ENCODE measurements at regions not wholly inside any gene's neighbourhood (a gene's known extent, or its start where the extent isn't known, plus 50 kb on each side); places are given as distances from the start of the nearest gene placed in this dataset.

DNA sequence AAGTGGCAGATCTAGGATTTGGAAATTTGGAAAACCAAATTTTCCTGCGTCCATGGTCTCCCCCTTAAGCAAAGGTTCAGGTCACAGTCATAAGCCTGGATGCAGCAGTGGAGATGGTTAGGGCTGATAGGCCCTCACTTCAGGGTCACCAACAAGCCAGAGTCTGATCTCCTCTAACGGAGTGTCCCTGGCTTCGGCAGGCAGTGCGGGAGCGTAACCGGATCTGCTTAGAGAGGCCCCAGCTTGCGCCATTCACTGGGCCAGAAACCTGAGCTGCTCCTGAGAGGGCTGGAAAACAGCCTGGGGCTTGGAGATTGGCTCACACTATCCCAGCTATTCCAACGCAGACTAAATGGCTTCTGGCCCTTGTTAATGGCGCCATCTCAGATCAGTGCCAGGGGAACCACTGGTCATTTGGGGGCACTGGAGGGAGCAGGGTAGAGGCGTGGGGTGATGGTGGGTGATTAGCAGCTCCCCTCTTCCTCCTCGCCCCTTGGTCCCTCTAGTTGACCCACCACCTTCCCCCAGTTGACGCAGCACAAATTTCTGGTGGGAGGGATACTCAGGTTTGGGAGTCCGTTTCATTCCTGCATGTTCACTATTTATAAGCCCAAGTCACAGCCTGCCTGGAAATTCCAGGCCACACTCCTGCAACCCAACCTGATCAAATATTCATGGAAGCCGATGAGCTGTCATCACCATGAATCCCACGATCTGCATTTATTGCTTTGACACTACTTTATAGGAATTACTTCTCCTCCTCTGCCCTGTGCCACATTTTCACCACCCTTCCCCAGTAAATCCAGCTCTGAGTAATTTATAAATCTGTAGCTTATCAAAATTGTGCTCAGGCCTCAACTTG lies 134.6 kb upstream of the CPEB4 start:
- CTCF ChIA-PET: interaction anchor here (0.6 kb wide), 1 partner anchor 109 kb away, joined by 3 read pairs; no protein-coding TSS in a partner anchor
- DNase-seq (ENCODE audit: low spot score): no peak
- H3K27ac ChIP-seq: no peak overlapping the region
- TF ChIP-seq, protein P1, sequence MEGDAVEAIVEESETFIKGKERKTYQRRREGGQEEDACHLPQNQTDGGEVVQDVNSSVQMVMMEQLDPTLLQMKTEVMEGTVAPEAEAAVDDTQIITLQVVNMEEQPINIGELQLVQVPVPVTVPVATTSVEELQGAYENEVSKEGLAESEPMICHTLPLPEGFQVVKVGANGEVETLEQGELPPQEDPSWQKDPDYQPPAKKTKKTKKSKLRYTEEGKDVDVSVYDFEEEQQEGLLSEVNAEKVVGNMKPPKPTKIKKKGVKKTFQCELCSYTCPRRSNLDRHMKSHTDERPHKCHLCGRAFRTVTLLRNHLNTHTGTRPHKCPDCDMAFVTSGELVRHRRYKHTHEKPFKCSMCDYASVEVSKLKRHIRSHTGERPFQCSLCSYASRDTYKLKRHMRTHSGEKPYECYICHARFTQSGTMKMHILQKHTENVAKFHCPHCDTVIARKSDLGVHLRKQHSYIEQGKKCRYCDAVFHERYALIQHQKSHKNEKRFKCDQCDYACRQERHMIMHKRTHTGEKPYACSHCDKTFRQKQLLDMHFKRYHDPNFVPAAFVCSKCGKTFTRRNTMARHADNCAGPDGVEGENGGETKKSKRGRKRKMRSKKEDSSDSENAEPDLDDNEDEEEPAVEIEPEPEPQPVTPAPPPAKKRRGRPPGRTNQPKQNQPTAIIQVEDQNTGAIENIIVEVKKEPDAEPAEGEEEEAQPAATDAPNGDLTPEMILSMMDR (conservative IDR thresholded peaks at IDR 0.05; ENCODE audit: low read depth): no peak
- POLR2A ChIA-PET (ENCODE audit: low non-redundant PET): interaction anchor here (0.5 kb wide), 1 partner anchor 9 kb away, joined by 3 read pairs; no protein-coding TSS in a partner anchor

DNA sequence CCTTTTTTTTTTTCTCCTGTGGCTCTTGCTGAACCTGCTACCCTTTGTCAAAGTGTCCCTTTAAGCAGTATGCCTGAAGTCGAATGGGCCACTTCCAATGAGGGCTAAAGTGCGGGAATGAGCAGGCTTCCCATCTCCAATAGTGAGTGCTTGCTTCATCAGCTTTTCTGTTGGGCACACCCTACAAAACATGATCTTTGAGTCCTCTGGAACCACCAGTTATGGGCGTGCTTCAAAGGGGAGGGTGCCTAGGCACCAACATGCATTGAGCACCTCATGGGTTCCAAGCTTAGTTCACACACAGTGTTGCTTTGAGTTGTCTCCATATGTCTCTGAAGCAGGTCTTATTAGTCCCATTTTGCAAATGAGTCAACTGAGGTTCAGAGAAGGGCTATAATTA lies 132.8 kb upstream of the CPEB4 start:
- TF ChIP-seq, protein P1 (conservative IDR thresholded peaks at IDR 0.05; ENCODE audit: low read depth): no peak
- no peak overlapping the region for H3K27ac ChIP-seq
- no peak for DNase-seq (ENCODE audit: low spot score)
- ChIA-PET CTCF (no interaction called here), POLR2A (ENCODE audit: low non-redundant PET) (no interaction called here)

DNA sequence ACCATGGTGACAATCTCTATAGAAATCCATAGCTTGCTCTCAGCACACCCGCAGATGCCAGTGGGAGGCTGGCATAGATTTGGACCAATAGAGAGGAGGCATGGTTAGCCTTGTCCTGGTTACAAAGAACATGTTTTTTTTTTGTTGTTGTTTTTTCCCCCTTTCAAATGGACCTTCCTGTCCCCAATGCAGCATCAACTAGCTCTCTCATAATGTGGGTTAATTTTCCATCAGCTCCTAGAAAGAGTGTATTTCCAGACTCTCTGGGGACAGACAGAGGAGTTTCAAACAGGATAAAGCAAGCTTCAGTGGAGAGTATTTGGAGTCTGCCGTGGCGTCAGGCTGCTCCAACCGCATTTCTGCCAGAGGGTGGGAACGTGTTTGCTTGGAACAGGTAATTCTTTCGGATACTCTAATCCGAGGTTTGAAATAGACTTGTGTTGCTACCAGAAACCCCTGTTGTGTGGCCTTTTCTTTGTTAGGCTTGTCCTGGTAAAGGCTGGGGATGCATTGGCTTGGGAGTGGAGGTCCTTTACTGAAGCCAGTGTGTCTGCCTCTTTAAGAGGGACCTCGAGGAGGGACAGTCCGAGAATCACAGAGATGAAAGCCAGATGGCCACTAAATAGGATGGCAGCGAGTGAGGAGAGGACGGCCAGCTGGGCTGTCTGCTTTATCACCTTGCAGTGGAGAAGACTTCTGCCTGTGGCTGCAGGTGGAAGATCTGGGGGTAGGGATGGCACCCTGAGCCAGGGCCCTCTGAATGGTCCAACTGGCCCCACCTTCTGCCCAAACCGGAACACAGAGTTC lies 130.5 kb upstream of the CPEB4 start:
- TF ChIP-seq, protein P1 (conservative IDR thresholded peaks at IDR 0.05; ENCODE audit: low read depth): no peak

DNA sequence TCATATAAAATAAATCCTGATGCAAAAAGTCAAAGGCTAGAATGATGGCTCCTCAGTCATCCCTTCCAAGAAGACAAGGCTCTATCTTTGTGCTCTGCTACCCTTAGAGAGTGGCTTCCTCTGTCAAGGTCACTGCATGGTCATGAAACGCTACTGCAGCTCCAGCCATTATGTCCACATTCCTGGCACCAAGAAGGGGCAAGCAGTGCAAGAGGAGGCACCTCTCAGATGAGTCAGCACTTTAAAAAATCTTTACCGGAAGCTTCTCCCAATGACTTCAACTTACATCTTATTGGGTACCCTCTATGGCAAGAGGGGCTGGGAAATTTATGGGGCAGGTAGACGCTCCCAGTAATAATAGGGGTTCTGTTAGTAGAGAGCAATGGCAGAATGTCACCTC lies 129.5 kb upstream of the CPEB4 start:
- POLR2A ChIA-PET (ENCODE audit: low non-redundant PET): no interaction called here
- TF ChIP-seq, protein P1 (conservative IDR thresholded peaks at IDR 0.05; ENCODE audit: low read depth): no peak
- no peak for DNase-seq (ENCODE audit: low spot score)
- CTCF ChIA-PET: interaction anchor here (0.6 kb wide), 1 partner anchor 166 kb away, joined by 3 read pairs; no protein-coding TSS in a partner anchor
- no peak overlapping the region for H3K27ac ChIP-seq

More for the DNA sequence above, 130.5 kb upstream of the CPEB4 start:
- no peak for DNase-seq (ENCODE audit: low spot score)
- ChIA-PET CTCF (no interaction called here), POLR2A (ENCODE audit: low non-redundant PET) (no interaction called here)
- no peak overlapping the region for H3K27ac ChIP-seq

DNA sequence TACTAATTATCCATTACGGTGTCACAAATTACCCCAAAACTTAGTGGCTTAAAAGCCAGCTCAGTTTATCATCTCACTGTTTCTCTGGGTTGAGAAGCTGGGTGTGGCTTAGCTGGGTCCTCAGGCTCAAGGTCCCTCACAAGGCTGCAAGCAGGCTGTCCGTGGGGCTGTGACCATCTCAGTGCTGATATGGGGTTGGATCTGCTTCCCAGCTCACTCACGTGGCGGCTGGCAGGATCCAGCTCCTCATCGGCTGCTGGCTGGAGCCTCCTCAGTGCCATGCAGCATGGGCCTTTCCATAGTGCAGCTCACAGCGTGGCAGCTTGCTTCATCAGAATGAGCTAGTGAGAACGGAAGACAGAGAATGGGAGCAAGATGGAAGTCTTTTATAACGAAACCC lies 128.5 kb upstream of the CPEB4 start:
- H3K27ac ChIP-seq: no peak overlapping the region
- TF ChIP-seq, protein P1 (conservative IDR thresholded peaks at IDR 0.05; ENCODE audit: low read depth): no peak
- CTCF ChIA-PET: interaction anchor here (0.5 kb wide), 1 partner anchor 123 kb away, joined by 3 read pairs; no protein-coding TSS in a partner anchor

DNA sequence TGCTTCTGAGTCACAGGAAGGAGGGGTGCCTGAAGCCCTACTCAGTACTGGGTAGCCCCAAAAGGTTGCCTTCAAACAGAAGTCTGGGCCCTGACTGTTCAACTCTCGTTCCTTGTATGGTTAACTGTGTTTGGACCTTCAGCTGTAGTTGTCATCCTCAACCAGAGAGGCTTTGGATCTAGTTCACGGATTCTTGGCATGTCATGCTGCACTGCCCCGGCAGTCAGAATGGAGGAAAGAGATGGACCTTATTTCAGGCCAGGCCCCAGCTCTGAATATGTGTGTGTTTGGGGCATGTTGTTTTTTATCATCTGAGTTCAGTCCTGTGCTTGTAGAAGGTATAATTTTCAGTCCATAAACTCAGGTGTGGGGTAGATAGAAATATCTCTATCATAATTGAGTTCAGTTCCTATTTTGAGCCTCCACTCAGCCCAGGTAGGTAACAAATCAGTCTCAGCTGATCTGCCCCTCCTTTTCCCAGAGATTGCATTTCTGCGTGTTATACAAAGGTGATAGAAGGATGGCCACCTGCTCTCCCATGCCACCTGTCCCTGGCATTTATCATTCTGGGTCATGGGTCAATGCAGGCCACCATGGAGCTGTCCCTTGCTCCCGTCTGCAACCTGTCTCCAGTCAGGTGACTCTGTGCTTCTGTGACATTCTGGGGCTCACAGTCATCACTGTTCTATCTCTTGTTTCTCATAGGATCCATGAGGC lies 127.5 kb upstream of the CPEB4 start:
- DNase-seq (ENCODE audit: low spot score): no peak
- no peak overlapping the region for H3K27ac ChIP-seq
- ChIA-PET POLR2A (ENCODE audit: low non-redundant PET) (no interaction called here), CTCF (no interaction called here)
- TF ChIP-seq, protein P1 (conservative IDR thresholded peaks at IDR 0.05; ENCODE audit: low read depth): no peak

More for the DNA sequence above, 128.5 kb upstream of the CPEB4 start:
- POLR2A ChIA-PET (ENCODE audit: low non-redundant PET): no interaction called here
- DNase-seq (ENCODE audit: low spot score): no peak
